ENCODE measurements at regions not wholly inside any gene's neighbourhood (a gene's known extent, or its start where the extent isn't known, plus 50 kb on each side); places are given as distances from the start of the nearest gene placed in this dataset.

GRCh38 chr12:86931714-86932113 lies 675.5 kb upstream of the MGAT4C start:
- no peak for TF ChIP-seq Cebpa-rat (IDR thresholded peaks at IDR 0.05)
- no peak overlapping the region for H3K4me3 ChIP-seq
- H3K9me3 ChIP-seq (replicated peaks in 1 of 11), result no peaks in the 10 kb centered on the region
- no peak overlapping the region for H3K9ac ChIP-seq
- H3K4me1 ChIP-seq, result no peaks in the 10 kb centered on the region
- no peak overlapping the region for H3K27ac ChIP-seq
- no peaks in the 10 kb centered on the region for H3K36me3 ChIP-seq
- H4K20me1 ChIP-seq, result no peaks in the 10 kb centered on the region
- no peaks in the 10 kb centered on the region for H3K27me3 ChIP-seq
- H3K4me2 ChIP-seq, result no peak overlapping the region

DNA sequence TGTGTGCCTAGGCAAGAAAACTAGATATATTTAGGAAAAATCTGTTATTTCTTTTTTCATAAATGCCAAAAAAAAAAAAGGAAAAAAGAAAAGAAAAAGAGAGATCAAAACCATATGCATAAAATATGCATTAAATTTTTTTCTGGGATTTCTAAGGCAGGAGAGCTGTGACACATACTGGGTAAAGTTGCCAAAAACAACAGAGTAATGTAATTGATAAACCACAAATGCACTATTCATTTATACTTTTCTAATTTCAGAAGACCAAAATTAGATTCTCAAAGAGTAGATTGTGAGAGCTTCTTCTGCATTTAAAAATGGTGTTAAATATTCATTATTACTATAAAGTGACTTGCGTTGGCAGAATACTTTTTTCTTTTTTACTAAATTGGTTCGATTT lies 673.8 kb upstream of the MGAT4C start:
- Histone ChIP-seq H4K20me1 (no peaks in the 10 kb centered on the region), H3K4me2 (no peak overlapping the region), H3K9me3 (replicated peaks in 1 of 11) (no peaks in the 10 kb centered on the region), H3K27ac (no peak overlapping the region), H3K4me3 (no peak overlapping the region), H3K27me3 (no peaks in the 10 kb centered on the region), H3K36me3 (no peaks in the 10 kb centered on the region), H3K4me1 (no peaks in the 10 kb centered on the region), H3K9ac (no peak overlapping the region)
- no peak for TF ChIP-seq Cebpa-rat (IDR thresholded peaks at IDR 0.05)

DNA sequence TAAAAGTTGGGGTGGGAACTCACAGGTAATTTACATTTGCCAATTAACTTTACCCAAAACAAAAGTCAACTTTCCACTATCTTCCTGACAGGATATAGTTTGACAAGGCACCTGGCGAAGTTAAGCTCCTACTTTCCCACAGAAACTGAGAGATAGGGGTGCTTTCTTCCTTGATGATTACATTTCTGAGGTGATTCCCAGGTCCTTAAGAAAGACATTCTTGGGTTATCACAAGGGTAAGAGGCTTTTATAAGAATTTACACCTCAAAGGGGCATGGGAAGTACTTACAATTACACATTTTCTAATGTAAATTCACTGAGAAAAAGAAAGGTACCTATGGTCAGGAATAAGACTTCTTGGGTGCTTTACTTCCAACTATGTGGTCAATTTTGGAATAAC lies 660.9 kb upstream of the MGAT4C start:
- no peak overlapping the region for H3K4me2 ChIP-seq
- no peaks in the 10 kb centered on the region for H4K20me1 ChIP-seq
- TF ChIP-seq Cebpa-rat (IDR thresholded peaks at IDR 0.05), result no peak
- no peaks in the 10 kb centered on the region for H3K4me1 ChIP-seq
- H3K4me3 ChIP-seq, result no peak overlapping the region
- H3K27ac ChIP-seq, result no peak overlapping the region
- no peak overlapping the region for H3K9ac ChIP-seq
- no peaks in the 10 kb centered on the region for H3K27me3 ChIP-seq
- no peaks in the 10 kb centered on the region for H3K36me3 ChIP-seq
- no peaks in the 10 kb centered on the region for H3K9me3 ChIP-seq (replicated peaks in 1 of 11)

DNA sequence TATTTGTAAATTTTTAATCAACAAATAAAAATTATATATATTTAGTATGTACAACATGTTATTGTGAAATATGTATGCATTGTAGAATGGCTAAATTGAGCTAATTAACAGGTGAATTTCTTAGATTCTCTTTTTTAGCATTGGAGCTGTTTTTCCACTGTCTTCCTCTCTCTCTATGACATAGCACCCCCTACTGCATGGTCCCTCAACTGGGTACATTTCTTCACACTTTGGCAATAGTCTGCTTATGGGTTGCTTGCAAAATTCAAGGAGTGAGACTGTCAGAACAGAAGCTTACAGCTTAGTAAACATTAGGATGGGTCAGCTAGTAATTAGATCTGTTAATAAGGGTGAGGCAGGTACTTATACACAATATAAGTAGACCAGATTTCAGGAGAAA lies 658.5 kb upstream of the MGAT4C start:
- Histone ChIP-seq H3K9me3 (replicated peaks in 1 of 11) (no peaks in the 10 kb centered on the region), H3K4me1 (no peaks in the 10 kb centered on the region), H3K27me3 (no peaks in the 10 kb centered on the region), H3K4me2 (no peak overlapping the region), H3K36me3 (no peaks in the 10 kb centered on the region), H3K4me3 (no peak overlapping the region), H4K20me1 (no peaks in the 10 kb centered on the region), H3K9ac (no peak overlapping the region), H3K27ac (no peak overlapping the region)
- no peak for TF ChIP-seq Cebpa-rat (IDR thresholded peaks at IDR 0.05)

DNA sequence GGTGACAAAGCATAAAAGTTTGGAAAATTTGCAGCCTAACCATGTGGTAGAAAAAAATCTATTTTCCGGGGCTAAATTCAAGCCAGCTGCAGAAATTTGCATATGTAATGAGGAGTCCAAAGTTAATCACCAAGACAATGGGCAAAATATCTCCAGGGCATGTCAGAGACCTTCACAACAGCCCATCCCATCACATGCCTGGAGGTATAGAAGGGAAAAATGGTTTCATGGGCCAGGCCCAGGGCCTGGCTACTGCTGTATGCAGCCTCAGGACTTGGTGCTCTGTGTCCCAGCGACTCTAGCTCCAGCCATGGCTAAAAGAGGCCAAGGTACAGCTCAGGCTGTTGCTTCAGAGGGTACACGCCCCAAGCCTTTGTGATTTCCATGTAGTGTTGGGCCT lies 655.8 kb upstream of the MGAT4C start:
- no peaks in the 10 kb centered on the region for H3K4me1 ChIP-seq
- H3K27ac ChIP-seq, result no peak overlapping the region

DNA sequence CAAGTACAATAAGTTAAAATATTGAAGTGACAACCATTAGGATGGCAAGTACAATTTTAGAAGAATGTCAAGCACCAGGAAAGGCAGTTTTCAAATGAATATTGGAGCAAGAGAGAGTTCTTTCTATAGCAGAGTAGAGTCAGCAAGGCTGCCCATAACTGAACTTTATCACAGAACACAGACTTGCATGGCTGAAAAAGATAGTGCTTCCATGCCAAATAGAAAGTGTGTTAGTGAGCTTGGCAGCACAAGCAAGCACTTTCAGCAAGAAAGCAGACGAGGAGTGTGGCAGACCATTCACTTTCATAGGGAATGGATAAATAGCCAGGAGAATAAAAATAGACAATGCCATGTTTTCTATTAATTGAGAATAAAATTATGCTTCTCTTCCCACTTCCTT lies 647.0 kb upstream of the MGAT4C start:
- Histone ChIP-seq H3K9ac (no peak overlapping the region), H3K27me3 (no peaks in the 10 kb centered on the region), H4K20me1 (no peaks in the 10 kb centered on the region), H3K4me3 (no peak overlapping the region), H3K9me3 (replicated peaks in 1 of 11) (no peaks in the 10 kb centered on the region), H3K36me3 (no peaks in the 10 kb centered on the region), H3K4me1 (no peaks in the 10 kb centered on the region), H3K27ac (no peak overlapping the region), H3K4me2 (no peak overlapping the region)
- TF ChIP-seq Cebpa-rat (IDR thresholded peaks at IDR 0.05), result no peak

More for the DNA sequence above, 655.8 kb upstream of the MGAT4C start:
- no peaks in the 10 kb centered on the region for H3K27me3 ChIP-seq
- no peaks in the 10 kb centered on the region for H3K9me3 ChIP-seq (replicated peaks in 1 of 11)
- no peak for TF ChIP-seq Cebpa-rat (IDR thresholded peaks at IDR 0.05)
- no peak overlapping the region for H3K4me2 ChIP-seq
- no peak overlapping the region for H3K4me3 ChIP-seq
- no peak overlapping the region for H3K9ac ChIP-seq
- no peaks in the 10 kb centered on the region for H3K36me3 ChIP-seq
- no peaks in the 10 kb centered on the region for H4K20me1 ChIP-seq

GRCh38 chr12:86860776-86861175 lies 604.6 kb upstream of the MGAT4C start:
- no peak overlapping the region for H3K4me2 ChIP-seq
- H3K4me3 ChIP-seq, result no peak overlapping the region
- H3K27ac ChIP-seq, result no peak overlapping the region
- no peaks in the 10 kb centered on the region for H3K27me3 ChIP-seq
- no peaks in the 10 kb centered on the region for H3K36me3 ChIP-seq
- no peak for TF ChIP-seq Cebpa-rat (IDR thresholded peaks at IDR 0.05)
- no peaks in the 10 kb centered on the region for H3K9me3 ChIP-seq (replicated peaks in 1 of 11)
- no peak overlapping the region for H3K9ac ChIP-seq
- H3K4me1 ChIP-seq, result no peaks in the 10 kb centered on the region
- H4K20me1 ChIP-seq, result no peaks in the 10 kb centered on the region

- H3K27me3 ChIP-seq, result no peaks in the 10 kb centered on the region
- no peaks in the 10 kb centered on the region for H3K4me1 ChIP-seq
- no peak for TF ChIP-seq Cebpa-rat (IDR thresholded peaks at IDR 0.05)
- H3K4me2 ChIP-seq, result no peak overlapping the region
- no peaks in the 10 kb centered on the region for H4K20me1 ChIP-seq
- no peak overlapping the region for H3K27ac ChIP-seq
- H3K9ac ChIP-seq, result no peak overlapping the region
- no peak overlapping the region for H3K4me3 ChIP-seq
- no peaks in the 10 kb centered on the region for H3K9me3 ChIP-seq (replicated peaks in 1 of 11)
- H3K36me3 ChIP-seq, result no peaks in the 10 kb centered on the region
Observed at GRCh38 chr12:86852451-86852850, 596.3 kb upstream of the MGAT4C start.

DNA sequence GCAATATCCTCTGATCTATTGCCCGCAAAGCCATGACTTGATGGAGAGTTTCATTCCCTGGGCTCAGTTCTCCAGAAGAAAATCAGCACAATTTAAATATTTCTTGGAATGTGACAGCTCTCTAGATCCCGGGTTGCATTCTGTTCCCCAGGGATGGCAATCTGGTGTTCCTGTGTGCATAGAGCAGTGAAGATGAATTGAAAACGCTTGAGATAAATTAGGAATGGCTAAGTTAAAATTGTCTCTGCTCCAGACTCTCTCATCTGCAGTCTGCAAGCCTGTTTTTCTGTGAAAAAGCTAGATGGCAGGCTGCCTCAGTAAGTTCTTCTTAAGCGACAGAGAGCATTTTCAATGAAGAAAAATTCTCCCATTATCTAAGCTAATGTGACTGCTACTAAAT lies 582.5 kb upstream of the MGAT4C start:
- H3K9me3 ChIP-seq (replicated peaks in 1 of 11), result no peaks in the 10 kb centered on the region
- H3K27ac ChIP-seq, result no peak overlapping the region
- H3K9ac ChIP-seq, result no peak overlapping the region
- no peaks in the 10 kb centered on the region for H3K4me1 ChIP-seq
- H3K27me3 ChIP-seq, result no peaks in the 10 kb centered on the region
- no peaks in the 10 kb centered on the region for H4K20me1 ChIP-seq
- no peak for TF ChIP-seq Cebpa-rat (IDR thresholded peaks at IDR 0.05)
- H3K4me2 ChIP-seq, result no peak overlapping the region
- no peaks in the 10 kb centered on the region for H3K36me3 ChIP-seq
- H3K4me3 ChIP-seq, result no peak overlapping the region

DNA sequence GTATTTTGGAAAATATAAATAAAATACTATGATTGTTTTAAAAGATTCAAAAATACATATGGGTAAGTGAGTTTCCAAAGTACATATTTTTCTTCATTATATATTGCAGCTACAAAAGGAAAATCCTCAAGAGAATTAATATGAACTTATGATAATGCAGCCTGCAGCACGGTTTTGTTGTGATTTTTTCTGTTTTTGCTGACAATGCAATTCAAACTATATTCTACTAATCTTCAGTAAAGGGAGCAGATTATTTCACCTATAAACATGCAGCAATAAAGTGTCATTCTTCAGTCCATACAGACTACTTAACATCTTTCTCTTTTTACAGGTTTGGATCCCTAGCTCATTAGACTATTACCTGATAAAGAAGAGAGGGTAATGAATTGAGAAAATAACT lies 582.1 kb upstream of the MGAT4C start:
- H3K36me3 ChIP-seq, result no peaks in the 10 kb centered on the region
- no peak overlapping the region for H3K4me2 ChIP-seq
- no peaks in the 10 kb centered on the region for H3K27me3 ChIP-seq
- H3K9ac ChIP-seq, result no peak overlapping the region
- no peaks in the 10 kb centered on the region for H3K9me3 ChIP-seq (replicated peaks in 1 of 11)
- H4K20me1 ChIP-seq, result no peaks in the 10 kb centered on the region
- no peaks in the 10 kb centered on the region for H3K4me1 ChIP-seq
- TF ChIP-seq Cebpa-rat (IDR thresholded peaks at IDR 0.05), result no peak
- H3K27ac ChIP-seq, result no peak overlapping the region
- no peak overlapping the region for H3K4me3 ChIP-seq

GRCh38 chr12:86837246-86837645 lies 581.1 kb upstream of the MGAT4C start:
- Histone ChIP-seq H3K4me1 (no peaks in the 10 kb centered on the region), H3K4me3 (no peak overlapping the region), H3K4me2 (no peak overlapping the region), H3K9me3 (replicated peaks in 1 of 11) (no peaks in the 10 kb centered on the region), H3K27ac (no peak overlapping the region), H4K20me1 (no peaks in the 10 kb centered on the region), H3K36me3 (no peaks in the 10 kb centered on the region), H3K27me3 (no peaks in the 10 kb centered on the region), H3K9ac (no peak overlapping the region)
- TF ChIP-seq Cebpa-rat (IDR thresholded peaks at IDR 0.05), result no peak

Measured in BLaER1 treated with 17β-estradiol and CSF1 and Interleukin-3, amounts not matched to agents 10 nM and 100 nM (cell line).